ENCODE measurements at regions not wholly inside any gene's neighbourhood (a gene's known extent, or its start where the extent isn't known, plus 50 kb on each side); places are given as distances from the start of the nearest gene placed in this dataset.

GRCh38 chr16:9647981-9648701, 534.1 kb downstream of the GRIN2A start:
- no peaks in the 10 kb centered on the region for H3F3A ChIP-seq (ENCODE audit: insufficient read depth)
- H3K4me2 ChIP-seq (ENCODE audit: low read depth, low read length, poor library complexity, severe bottlenecking) = no peak overlapping the region
- no peak overlapping the region for H3K4me3 ChIP-seq (ENCODE audit: insufficient read depth, low read length, poor library complexity, severe bottlenecking)
- H4K20me1 ChIP-seq (ENCODE audit: low read depth, low read length) = no peaks in the 10 kb centered on the region
- no peak overlapping the region for H3K9ac ChIP-seq (ENCODE audit: low read length)
- no peaks in the 10 kb centered on the region for H3K79me2 ChIP-seq (ENCODE audit: insufficient read depth, low read length)
- no peak overlapping the region for H3K27ac ChIP-seq (ENCODE audit: low read depth, low read length)
- no peaks in the 10 kb centered on the region for H3K36me3 ChIP-seq (ENCODE audit: low read length)
- TF ChIP-seq CTCF (IDR thresholded peaks at IDR 0.05; ENCODE audit: insufficient read depth, low read length, poor library complexity, severe bottlenecking) (peak; percentile 40), EZH2phosphoT487 (conservative IDR thresholded peaks at IDR 0.05; ENCODE audit: low read length) (no peak)
- H3K27me3 ChIP-seq (ENCODE audit: low read length) = no peaks in the 10 kb centered on the region
- no peaks in the 10 kb centered on the region for H3K9me2 ChIP-seq (replicated peaks; ENCODE audit: insufficient read depth, low read length)
- no peaks in the 10 kb centered on the region for H3K9me3 ChIP-seq (ENCODE audit: insufficient read depth, low read length)
- no peak overlapping the region for H2AFZ ChIP-seq (ENCODE audit: low read depth, low read length, severe bottlenecking)

DNA sequence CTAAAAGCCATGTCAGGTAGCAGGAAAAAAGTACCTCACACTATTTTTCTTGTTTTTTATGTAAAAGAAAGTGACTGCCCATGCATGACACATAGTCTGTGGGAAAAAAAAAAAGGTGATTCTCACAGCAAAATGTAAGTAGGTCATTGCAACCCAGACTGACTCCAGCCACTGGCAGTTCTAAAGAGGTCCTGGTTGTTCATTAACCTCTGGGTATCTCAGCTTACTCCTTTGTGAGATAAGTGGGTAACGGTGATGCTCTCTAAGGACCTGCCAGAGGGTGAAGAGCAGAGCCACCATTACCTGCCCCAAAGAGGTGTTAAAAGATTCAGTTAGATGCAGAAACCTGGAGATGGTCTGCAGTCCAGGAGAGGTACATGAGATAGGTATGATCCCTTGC, 531.9 kb downstream of the GRIN2A start:
- Histone ChIP-seq H3K36me3 (ENCODE audit: low read length) (no peaks in the 10 kb centered on the region), H3K9ac (ENCODE audit: low read length) (no peak overlapping the region), H3K9me2 (replicated peaks; ENCODE audit: insufficient read depth, low read length) (no peaks in the 10 kb centered on the region), H3K4me3 (ENCODE audit: insufficient read depth, low read length, poor library complexity, severe bottlenecking) (no peak overlapping the region), H3K9me3 (ENCODE audit: insufficient read depth, low read length) (no peaks in the 10 kb centered on the region), H3K79me2 (ENCODE audit: insufficient read depth, low read length) (no peaks in the 10 kb centered on the region), H3K27ac (ENCODE audit: low read depth, low read length) (no peak overlapping the region), H3F3A (ENCODE audit: insufficient read depth) (no peaks in the 10 kb centered on the region), H2AFZ (ENCODE audit: low read depth, low read length, severe bottlenecking) (no peak overlapping the region), H3K4me2 (ENCODE audit: low read depth, low read length, poor library complexity, severe bottlenecking) (no peak overlapping the region), H3K27me3 (ENCODE audit: low read length) (no peaks in the 10 kb centered on the region), H4K20me1 (ENCODE audit: low read depth, low read length) (no peaks in the 10 kb centered on the region)
- TF ChIP-seq CTCF (IDR thresholded peaks at IDR 0.05; ENCODE audit: insufficient read depth, low read length, poor library complexity, severe bottlenecking) (no peak), EZH2phosphoT487 (conservative IDR thresholded peaks at IDR 0.05; ENCODE audit: low read length) (no peak)

- Histone ChIP-seq H4K20me1 (ENCODE audit: low read depth, low read length) (no peaks in the 10 kb centered on the region), H3K9me3 (ENCODE audit: insufficient read depth, low read length) (no peaks in the 10 kb centered on the region), H3K9ac (ENCODE audit: low read length) (no peak overlapping the region), H3K36me3 (ENCODE audit: low read length) (no peaks in the 10 kb centered on the region), H3K79me2 (ENCODE audit: insufficient read depth, low read length) (no peaks in the 10 kb centered on the region), H3K9me2 (replicated peaks; ENCODE audit: insufficient read depth, low read length) (no peaks in the 10 kb centered on the region), H3K4me3 (ENCODE audit: insufficient read depth, low read length, poor library complexity, severe bottlenecking) (no peak overlapping the region), H3K27ac (ENCODE audit: low read depth, low read length) (no peak overlapping the region), H3F3A (ENCODE audit: insufficient read depth) (no peaks in the 10 kb centered on the region), H3K27me3 (ENCODE audit: low read length) (no peaks in the 10 kb centered on the region), H2AFZ (ENCODE audit: low read depth, low read length, severe bottlenecking) (no peak overlapping the region), H3K4me2 (ENCODE audit: low read depth, low read length, poor library complexity, severe bottlenecking) (no peak overlapping the region)
- TF ChIP-seq CTCF (IDR thresholded peaks at IDR 0.05; ENCODE audit: insufficient read depth, low read length, poor library complexity, severe bottlenecking) (no peak), EZH2phosphoT487 (conservative IDR thresholded peaks at IDR 0.05; ENCODE audit: low read length) (no peak)
Observed at GRCh38 chr16:9655051-9655450, 527.2 kb downstream of the GRIN2A start.
